IPS-15b (cell line): ENCODE measurements at regions not wholly inside any gene's neighbourhood (a gene's known extent, or its start where the extent isn't known, plus 50 kb on each side); places are given as distances from the start of the nearest gene placed in this dataset.

Experiments used
- H3K27me3 ChIP-seq: one replicate; pipeline ENCODE4 v1.6.1; 2013; ENCODE audit warnings: low read length; ENCODE audit not compliant: control insufficient read depth, insufficient read depth
- H3K36me3 ChIP-seq: one replicate; pipeline ENCODE4 v1.6.1; 2013; ENCODE audit warnings: low read length; ENCODE audit not compliant: control insufficient read depth, insufficient read depth
- H3K4me1 ChIP-seq: one replicate; pipeline ENCODE4 v1.6.1; 2013; ENCODE audit warnings: mild to moderate bottlenecking, low read length; ENCODE audit not compliant: control insufficient read depth, insufficient read depth
- H3K4me3 ChIP-seq: one replicate; pipeline ENCODE4 v1.5.1; 2013; ENCODE audit warnings: low read depth, low read length
- H3K9ac ChIP-seq: one replicate; pipeline ENCODE4 v1.6.1; 2013; ENCODE audit warnings: low read depth, mild to moderate bottlenecking, low read length
- H3K9me3 ChIP-seq: one replicate; pipeline ENCODE4 v1.6.1; 2013; ENCODE audit warnings: mild to moderate bottlenecking, low read length; ENCODE audit not compliant: control insufficient read depth, insufficient read depth

GRCh38 chr9:28926306-28926705 lies 1353.0 kb upstream of the C9orf72 start:
- Histone ChIP-seq H3K9ac (no peak overlapping the region), H3K9me3 (no peaks in the 10 kb centered on the region), H3K4me3 (no peak overlapping the region), H3K27me3 (no peaks in the 10 kb centered on the region), H3K4me1 (peaks cover 5% of the 10 kb centered on the region), H3K36me3 (no peaks in the 10 kb centered on the region)

GRCh38 chr9:28927691-28928090 lies 1354.4 kb upstream of the C9orf72 start:
- H3K4me1 ChIP-seq, result peaks cover 5% of the 10 kb centered on the region
- H3K4me3 ChIP-seq, result no peak overlapping the region
- H3K36me3 ChIP-seq, result no peaks in the 10 kb centered on the region
- no peak overlapping the region for H3K9ac ChIP-seq
- H3K27me3 ChIP-seq, result no peaks in the 10 kb centered on the region
- H3K9me3 ChIP-seq, result no peaks in the 10 kb centered on the region

- Histone ChIP-seq H3K4me1 (peaks cover 10% of the 10 kb centered on the region), H3K27me3 (no peaks in the 10 kb centered on the region), H3K9me3 (no peaks in the 10 kb centered on the region), H3K9ac (no peak overlapping the region), H3K4me3 (no peak overlapping the region), H3K36me3 (no peaks in the 10 kb centered on the region)
Measured at GRCh38 chr9:28929433-28929832, 1356.2 kb upstream of the C9orf72 start.

GRCh38 chr9:28930766-28931165 lies 1357.5 kb upstream of the C9orf72 start:
- Histone ChIP-seq H3K9me3 (no peaks in the 10 kb centered on the region), H3K36me3 (no peaks in the 10 kb centered on the region), H3K4me3 (no peak overlapping the region), H3K9ac (no peak overlapping the region), H3K27me3 (no peaks in the 10 kb centered on the region), H3K4me1 (peaks cover 11% of the 10 kb centered on the region)

GRCh38 chr9:28934111-28934510 lies 1360.8 kb upstream of the C9orf72 start:
- no peaks in the 10 kb centered on the region for H3K9me3 ChIP-seq
- no peak overlapping the region for H3K9ac ChIP-seq
- H3K4me1 ChIP-seq, result peaks cover 10% of the 10 kb centered on the region
- no peaks in the 10 kb centered on the region for H3K27me3 ChIP-seq
- no peak overlapping the region for H3K4me3 ChIP-seq
- no peaks in the 10 kb centered on the region for H3K36me3 ChIP-seq

GRCh38 chr9:28938981-28939380 lies 1365.7 kb upstream of the C9orf72 start:
- Histone ChIP-seq H3K4me1 (peaks cover 24% of the 10 kb centered on the region), H3K36me3 (no peaks in the 10 kb centered on the region), H3K4me3 (no peak overlapping the region), H3K27me3 (no peaks in the 10 kb centered on the region), H3K9me3 (no peaks in the 10 kb centered on the region), H3K9ac (no peak overlapping the region)

- no peaks in the 10 kb centered on the region for H3K36me3 ChIP-seq
- H3K9me3 ChIP-seq, result no peaks in the 10 kb centered on the region
- H3K4me1 ChIP-seq, result peaks cover 18% of the 10 kb centered on the region
- no peak overlapping the region for H3K9ac ChIP-seq
- H3K27me3 ChIP-seq, result no peaks in the 10 kb centered on the region
- H3K4me3 ChIP-seq, result no peak overlapping the region
Measured at GRCh38 chr9:28941856-28942255, 1368.6 kb upstream of the C9orf72 start.

GRCh38 chr9:28942941-28943340 lies 1369.7 kb upstream of the C9orf72 start:
- H3K27me3 ChIP-seq, result no peaks in the 10 kb centered on the region

GRCh38 chr9:28946648-28947047 lies 1373.4 kb upstream of the C9orf72 start:
- Histone ChIP-seq H3K9ac (no peak overlapping the region), H3K9me3 (no peaks in the 10 kb centered on the region), H3K4me1 (peaks cover 4% of the 10 kb centered on the region), H3K4me3 (no peak overlapping the region), H3K36me3 (no peaks in the 10 kb centered on the region), H3K27me3 (no peaks in the 10 kb centered on the region)

More at GRCh38 chr9:28942941-28943340, 1369.7 kb upstream of the C9orf72 start:
- peaks cover 18% of the 10 kb centered on the region for H3K4me1 ChIP-seq
- no peaks in the 10 kb centered on the region for H3K36me3 ChIP-seq
- no peak overlapping the region for H3K4me3 ChIP-seq
- H3K9ac ChIP-seq, result no peak overlapping the region
- H3K9me3 ChIP-seq, result no peaks in the 10 kb centered on the region

GRCh38 chr9:28951945-28952344 lies 1378.7 kb upstream of the C9orf72 start:
- Histone ChIP-seq H3K4me1 (no peaks in the 10 kb centered on the region), H3K4me3 (no peak overlapping the region), H3K36me3 (no peaks in the 10 kb centered on the region), H3K27me3 (no peaks in the 10 kb centered on the region), H3K9ac (no peak overlapping the region), H3K9me3 (no peaks in the 10 kb centered on the region)

GRCh38 chr9:28956116-28956880 lies 1383.0 kb upstream of the C9orf72 start:
- Histone ChIP-seq H3K9me3 (no peaks in the 10 kb centered on the region), H3K9ac (no peak overlapping the region), H3K4me1 (no peaks in the 10 kb centered on the region), H3K27me3 (no peaks in the 10 kb centered on the region), H3K36me3 (no peaks in the 10 kb centered on the region), H3K4me3 (no peak overlapping the region)

- H3K4me3 ChIP-seq, result no peak overlapping the region
- no peaks in the 10 kb centered on the region for H3K9me3 ChIP-seq
- H3K4me1 ChIP-seq, result no peaks in the 10 kb centered on the region
- no peaks in the 10 kb centered on the region for H3K36me3 ChIP-seq
- no peaks in the 10 kb centered on the region for H3K27me3 ChIP-seq
- no peak overlapping the region for H3K9ac ChIP-seq
Measured at GRCh38 chr9:28960602-28961001, 1387.3 kb upstream of the C9orf72 start.
